Kidney (tissue), 13 donors: ENCODE measurements at regions not wholly inside any gene's neighbourhood (a gene's known extent, or its start where the extent isn't known, plus 50 kb on each side); places are given as distances from the start of the nearest gene placed in this dataset.
A peak's percentile ranks its signal among the peaks of the same experiment; 100 is the strongest.
"Not testable (repeated sequence)": the region's sequence is repeated elsewhere in the genome, so short reads cannot be mapped to it uniquely, and the experiment has no call there.

Experiments
- DNase-seq, 5 donors: peaks; one replicate each; pipeline ENCODE4 v3.0.0-alpha.2; 2013 to 2020
- FAIRE-seq: peaks from 2 replicates; lab custom pipeline; 2012; peaks lifted over from hg19 to GRCh38; lab: Jason Lieb, UNC
- H3K27ac ChIP-seq, 2 donors: one replicate each; pipeline ENCODE4 v1.7.0; 2013; ENCODE audit warnings: low read depth in 2 of 2, low read length in 2 of 2, inconsistent platforms in 1 of 2
- H3K27me3 ChIP-seq: one replicate; pipeline ENCODE4 v1.7.1; 2013; ENCODE audit warnings: low read length, inconsistent platforms; ENCODE audit not compliant: control insufficient read depth, insufficient read depth
- H3K36me3 ChIP-seq, 3 donors: one replicate each; pipeline versions ENCODE4 v1.7.0 to v1.7.1; 2013; ENCODE audit warnings: low read length in 3 of 3, control low read depth in 1 of 3, inconsistent platforms in 1 of 3; ENCODE audit not compliant: insufficient read depth in 3 of 3, control insufficient read depth in 2 of 3
- H3K4me1 ChIP-seq, 3 donors: one replicate each; pipeline versions ENCODE4 v1.7.0 to v1.7.1; 2013; ENCODE audit warnings: low read length in 3 of 3, inconsistent platforms in 1 of 3, low read depth in 1 of 3; ENCODE audit not compliant: control insufficient read depth in 2 of 3, insufficient read depth in 2 of 3
- H3K4me3 ChIP-seq, 3 donors: one replicate each; pipeline versions ENCODE4 v1.7.0 to v1.8.1; 2013; ENCODE audit warnings: low read length in 3 of 3, control low read depth in 1 of 3, inconsistent platforms in 1 of 3
- H3K9ac ChIP-seq, 3 donors: one replicate each; pipeline versions ENCODE4 v1.7.0 to v1.7.1; 2013; ENCODE audit warnings: low read length in 3 of 3, control low read depth in 1 of 3, inconsistent platforms in 1 of 3
- H3K9me3 ChIP-seq, 3 donors: one replicate each; pipeline versions ENCODE4 v1.7.0 to v1.7.1; 2013; ENCODE audit warnings: low read length in 3 of 3, control low read depth in 1 of 3, inconsistent platforms in 1 of 3; ENCODE audit not compliant: control insufficient read depth in 2 of 3, insufficient read depth in 1 of 3
- intact Hi-C: fragments of 100-400 bp; cut with DNase I; formaldehyde crosslinking; loops from one replicate; pipeline ENCODE4 v1.11.1; 2022
- TF ChIP-seq, protein P1 (sequence below): IDR thresholded peaks from 3 replicates; pipeline ENCODE4 v1.5.1; 2012; ENCODE audit warnings: mild to moderate bottlenecking, moderate library complexity, borderline replicate concordance; ENCODE audit not compliant: insufficient read depth; ENCODE audit errors: extremely low read depth
- donor health status: control.
- donor health status: control.
- donor health status: control.
- donor health status: control.
- donor health status: control.
- donor health status: DM: yes; HTN: yes; CAD: no.
- donor health status: Normal renal cell carcinoma (clear cell type).

DNA sequence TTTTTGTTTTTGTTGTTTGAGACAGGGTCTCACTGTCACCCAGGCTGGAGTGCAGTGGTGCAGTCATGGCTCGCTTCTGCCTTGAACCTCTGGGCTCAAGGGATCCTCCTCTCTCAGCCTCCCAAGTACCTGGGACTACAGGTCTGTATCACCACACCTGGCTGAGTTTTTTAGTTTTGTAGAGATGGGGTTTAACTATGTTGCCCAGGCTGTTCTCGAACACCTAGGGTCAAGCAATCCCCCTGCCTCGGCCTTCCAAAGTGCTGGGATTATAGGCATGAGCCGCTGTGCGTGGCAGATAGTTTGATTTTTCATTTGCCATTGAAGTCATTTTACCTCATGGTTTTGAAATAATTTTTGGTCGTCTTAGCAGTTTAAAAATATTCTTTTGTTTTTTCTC lies 94.3 kb upstream of the EIF5 start:
- Histone ChIP-seq H3K27me3 (no peaks in the 10 kb centered on the region), H3K36me3 (no peaks in the 10 kb centered on the region), H3K9ac (no peak overlapping the region), H3K4me1 (no peaks in the 10 kb centered on the region), H3K4me3 (no peak overlapping the region), H3K27ac (no peak overlapping the region), H3K9me3 (peaks cover 0 to 10% (median 0%) of the 10 kb centered on the region in 3 donors)
- intact Hi-C loops, result no loop called here
- DNase-seq (no peak), FAIRE-seq (no peak)
- TF ChIP-seq, protein P1, sequence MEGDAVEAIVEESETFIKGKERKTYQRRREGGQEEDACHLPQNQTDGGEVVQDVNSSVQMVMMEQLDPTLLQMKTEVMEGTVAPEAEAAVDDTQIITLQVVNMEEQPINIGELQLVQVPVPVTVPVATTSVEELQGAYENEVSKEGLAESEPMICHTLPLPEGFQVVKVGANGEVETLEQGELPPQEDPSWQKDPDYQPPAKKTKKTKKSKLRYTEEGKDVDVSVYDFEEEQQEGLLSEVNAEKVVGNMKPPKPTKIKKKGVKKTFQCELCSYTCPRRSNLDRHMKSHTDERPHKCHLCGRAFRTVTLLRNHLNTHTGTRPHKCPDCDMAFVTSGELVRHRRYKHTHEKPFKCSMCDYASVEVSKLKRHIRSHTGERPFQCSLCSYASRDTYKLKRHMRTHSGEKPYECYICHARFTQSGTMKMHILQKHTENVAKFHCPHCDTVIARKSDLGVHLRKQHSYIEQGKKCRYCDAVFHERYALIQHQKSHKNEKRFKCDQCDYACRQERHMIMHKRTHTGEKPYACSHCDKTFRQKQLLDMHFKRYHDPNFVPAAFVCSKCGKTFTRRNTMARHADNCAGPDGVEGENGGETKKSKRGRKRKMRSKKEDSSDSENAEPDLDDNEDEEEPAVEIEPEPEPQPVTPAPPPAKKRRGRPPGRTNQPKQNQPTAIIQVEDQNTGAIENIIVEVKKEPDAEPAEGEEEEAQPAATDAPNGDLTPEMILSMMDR, result no peak

DNA sequence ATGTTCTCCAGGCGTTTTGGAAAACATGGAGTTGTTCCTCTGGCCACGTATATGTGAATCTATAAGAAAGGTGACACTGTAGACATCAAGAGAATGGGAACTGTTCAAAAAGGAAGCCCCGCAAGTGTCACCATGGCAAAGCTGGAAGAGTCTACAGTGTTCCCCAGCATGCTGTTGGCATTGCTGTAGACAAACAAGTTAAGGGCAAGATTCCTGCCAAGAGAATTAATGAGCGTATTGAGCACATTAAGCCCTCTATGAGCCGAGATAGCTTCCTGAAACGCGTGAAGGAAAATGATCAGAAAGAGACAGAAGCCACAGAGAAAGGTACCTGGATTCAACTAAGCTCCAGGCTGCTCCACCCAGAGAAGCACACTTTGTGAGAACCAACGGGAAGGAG lies 92.5 kb upstream of the EIF5 start:
- Histone ChIP-seq H3K27ac (no peak overlapping the region), H3K9me3 (peaks cover 0 to 10% (median 0%) of the 10 kb centered on the region in 3 donors), H3K4me1 (peaks cover 0 to 4% (median 0%) of the 10 kb centered on the region in 3 donors), H3K36me3 (no peaks in the 10 kb centered on the region), H3K4me3 (no peak overlapping the region), H3K27me3 (no peaks in the 10 kb centered on the region), H3K9ac (no peak overlapping the region)
- DNase-seq (no peak), FAIRE-seq (no peak)
- TF ChIP-seq, protein P1, result no peak
- intact Hi-C loops, result no loop called here

GRCh38 chr14:103243764-103244737 lies 90.0 kb upstream of the EIF5 start:
- Histone ChIP-seq H3K27me3 (no peaks in the 10 kb centered on the region), H3K4me1 (peaks cover 0 to 4% (median 0%) of the 10 kb centered on the region in 3 donors), H3K9ac (no peak overlapping the region), H3K27ac (no peak overlapping the region), H3K9me3 (no peaks in the 10 kb centered on the region), H3K4me3 (no peak overlapping the region), H3K36me3 (no peaks in the 10 kb centered on the region)
- FAIRE-seq, result no peak
- no peak for DNase-seq
- TF ChIP-seq, protein P1, result no peak
- intact Hi-C loops, result no loop called here

- H3K9me3 ChIP-seq, H3K4me1 ChIP-seq, H3K9ac ChIP-seq, H3K4me3 ChIP-seq, H3K36me3 ChIP-seq, H3K27me3 ChIP-seq, intact Hi-C loops, FAIRE-seq: not testable (repeated sequence)
- H3K27ac ChIP-seq, result peak overlapping the region in 1 of 2 donors; percentile 72
- peak in 2 of 5 donors; percentile 53 to 68 for DNase-seq
Measured at GRCh38 chr14:103245624-103246031, 88.4 kb upstream of the EIF5 start.
